Esophagus muscularis mucosa (tissue), 4 donors: ENCODE measurements at regions not wholly inside any gene's neighbourhood (a gene's known extent, or its start where the extent isn't known, plus 50 kb on each side); places are given as distances from the start of the nearest gene placed in this dataset.

Experiments used
- DNase-seq: peaks from one replicate; pipeline ENCODE4 v3.0.0-alpha.2; 2017; ENCODE audit errors: extremely low spot score
- H3K27ac ChIP-seq, 4 donors: fragments of 200-600 bp; sonication (generic); replicated peaks in 1 of 4; 1 replicate in 3 of 4; 2 replicates in 1 of 4; pipeline ENCODE4 v1.5.1; 2016 to 2019; ENCODE audit warnings: mild to moderate bottlenecking in 1 of 4
- H3K27me3 ChIP-seq, 4 donors: fragments of 200-600 bp; sonication (generic); one replicate each; pipeline versions ENCODE4 v1.5.1 to v1.6.0; 2016 to 2019
- H3K36me3 ChIP-seq, 4 donors: fragments of 200-600 bp; sonication (generic); one replicate each; pipeline ENCODE4 v1.5.1; 2016 to 2019
- H3K4me1 ChIP-seq, 4 donors: fragments of 200-600 bp; sonication (generic); one replicate each; pipeline ENCODE4 v1.5.1; 2016 to 2019
- H3K4me3 ChIP-seq, 4 donors: fragments of 200-600 bp; sonication (generic); 1 replicate in 2 of 4; 2 replicates in 2 of 4; pipeline ENCODE4 v1.5.1; 2016 to 2019; ENCODE audit warnings: mild to moderate bottlenecking in 4 of 4, moderate library complexity in 1 of 4
- H3K9me3 ChIP-seq, 4 donors: fragments of 200-600 bp; sonication (generic); 1 replicate in 3 of 4; 2 replicates in 1 of 4; pipeline ENCODE4 v1.5.1; 2016 to 2019
- EP300 ChIP-seq: sonication (generic); formaldehyde crosslinking; IDR thresholded peaks from one replicate; pipeline ENCODE4 v1.6.1; 2017; ENCODE audit warnings: antibody characterized with exemption
- POLR2A ChIP-seq: fragments of 450-650 bp; IDR thresholded peaks from one replicate; pipeline ENCODE4 v1.6.1; 2017; ENCODE audit warnings: antibody characterized with exemption, moderate library complexity, mild to moderate bottlenecking, low read depth
- POLR2AphosphoS5 ChIP-seq, 2 donors: sonication (generic); formaldehyde crosslinking; IDR thresholded peaks; one replicate each; pipeline ENCODE4 v1.6.1; 2017; ENCODE audit warnings: antibody characterized with exemption in 2 of 2
- WGBS: methylation state at CpG from one replicate; pipeline ENCODE4 v1.1.5; 2018; 5-methylcytosine and 5-hydroxymethylcytosine counted together
- intact Hi-C: fragments of 100-400 bp; cut with DNase I; formaldehyde crosslinking; loops from one replicate; pipeline ENCODE4 v1.15.1; 2023
- TF ChIP-seq, protein P1 (sequence below), 3 experiments: fragments of 200-600 bp in 2 of 3; fragments of 450-650 bp in 1 of 3; sonication (generic) in 2 of 3; IDR thresholded peaks; one replicate each; pipeline ENCODE4 v1.5.1; 2017 to 2019; ENCODE audit warnings: antibody characterized with exemption in 3 of 3, mild to moderate bottlenecking in 2 of 3, moderate library complexity in 1 of 3

DNA sequence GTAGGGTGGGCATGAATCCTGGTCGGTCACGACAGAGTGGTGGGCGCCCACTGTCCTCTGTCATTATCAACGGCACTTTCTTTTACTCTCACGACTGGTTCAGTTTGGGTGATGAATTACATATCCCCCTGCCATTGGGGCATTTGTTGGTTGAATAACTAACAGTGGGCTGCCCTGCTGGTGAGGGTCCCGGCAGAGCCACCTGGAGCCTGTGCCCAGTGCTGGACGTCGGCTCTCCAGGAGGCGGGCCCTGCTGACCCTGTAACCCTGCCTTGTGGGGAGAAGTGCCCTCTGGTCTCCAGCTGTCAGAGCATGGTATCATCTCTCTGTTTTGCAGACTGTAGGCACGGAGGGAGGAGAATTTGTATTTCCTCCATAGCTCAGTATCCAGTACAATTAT, 199.1 kb downstream of the GLRX3 start:
- no peak overlapping the region for H3K27ac ChIP-seq
- no peaks in the 10 kb centered on the region for H3K36me3 ChIP-seq
- intact Hi-C loops, result no loop called here
- H3K27me3 ChIP-seq, result no peaks in the 10 kb centered on the region
- TF ChIP-seq POLR2A (no peak), EP300 (no peak), POLR2AphosphoS5 (IDR thresholded peaks at IDR 0.05) (no peak)
- TF ChIP-seq, protein P1, sequence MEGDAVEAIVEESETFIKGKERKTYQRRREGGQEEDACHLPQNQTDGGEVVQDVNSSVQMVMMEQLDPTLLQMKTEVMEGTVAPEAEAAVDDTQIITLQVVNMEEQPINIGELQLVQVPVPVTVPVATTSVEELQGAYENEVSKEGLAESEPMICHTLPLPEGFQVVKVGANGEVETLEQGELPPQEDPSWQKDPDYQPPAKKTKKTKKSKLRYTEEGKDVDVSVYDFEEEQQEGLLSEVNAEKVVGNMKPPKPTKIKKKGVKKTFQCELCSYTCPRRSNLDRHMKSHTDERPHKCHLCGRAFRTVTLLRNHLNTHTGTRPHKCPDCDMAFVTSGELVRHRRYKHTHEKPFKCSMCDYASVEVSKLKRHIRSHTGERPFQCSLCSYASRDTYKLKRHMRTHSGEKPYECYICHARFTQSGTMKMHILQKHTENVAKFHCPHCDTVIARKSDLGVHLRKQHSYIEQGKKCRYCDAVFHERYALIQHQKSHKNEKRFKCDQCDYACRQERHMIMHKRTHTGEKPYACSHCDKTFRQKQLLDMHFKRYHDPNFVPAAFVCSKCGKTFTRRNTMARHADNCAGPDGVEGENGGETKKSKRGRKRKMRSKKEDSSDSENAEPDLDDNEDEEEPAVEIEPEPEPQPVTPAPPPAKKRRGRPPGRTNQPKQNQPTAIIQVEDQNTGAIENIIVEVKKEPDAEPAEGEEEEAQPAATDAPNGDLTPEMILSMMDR (IDR thresholded peaks at IDR 0.05), result no peak
- DNase-seq, result no peak
- H3K4me3 ChIP-seq, result no peak overlapping the region
- H3K4me1 ChIP-seq, result no peaks in the 10 kb centered on the region
- WGBS, result 87% methylated on average over 3 of the region's 10 CpGs
- peaks cover 0 to 5% (median 2%) of the 10 kb centered on the region in 4 donors for H3K9me3 ChIP-seq

DNA sequence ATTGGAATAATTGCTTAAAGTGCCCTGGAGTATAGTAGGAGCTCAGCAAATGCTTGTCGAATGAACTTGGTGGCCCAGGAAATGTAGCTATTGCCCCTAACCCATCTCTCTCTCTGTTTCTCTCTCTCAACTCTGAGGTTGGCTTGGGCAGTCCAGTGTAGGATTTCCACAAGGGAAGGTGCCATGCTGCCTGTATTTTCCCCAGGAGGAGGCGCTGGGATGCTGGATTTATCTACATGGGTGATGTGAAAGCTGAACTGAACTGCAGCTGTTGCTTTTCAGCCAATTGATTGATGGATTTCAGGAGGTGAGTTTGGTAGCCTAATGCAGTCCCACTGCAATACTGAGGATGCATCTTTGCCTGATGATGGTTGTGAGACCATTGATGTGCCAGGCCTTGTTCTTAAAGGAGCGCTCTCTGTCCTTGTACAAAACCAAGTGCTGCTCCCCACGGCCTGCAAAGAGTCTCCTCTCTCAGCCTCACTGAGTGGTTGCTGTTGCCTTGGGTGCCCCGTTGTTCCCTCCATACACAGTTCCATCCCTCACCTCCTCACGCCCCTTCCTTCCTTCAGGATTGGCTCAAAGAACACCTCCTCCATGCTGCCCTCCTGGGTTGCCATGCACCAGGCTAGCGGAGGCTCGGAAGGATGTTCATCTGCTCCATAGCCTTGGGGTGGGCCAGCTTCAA, 200.6 kb downstream of the GLRX3 start:
- Histone ChIP-seq H3K27me3 (no peaks in the 10 kb centered on the region), H3K27ac (no peak overlapping the region), H3K9me3 (peaks cover 0 to 3% (median 2%) of the 10 kb centered on the region in 4 donors), H3K4me3 (no peak overlapping the region), H3K36me3 (no peaks in the 10 kb centered on the region), H3K4me1 (no peaks in the 10 kb centered on the region)
- intact Hi-C loops, result no loop called here
- WGBS, result 64% methylated on average over 8 of the region's 8 CpGs
- DNase-seq, result no peak
- TF ChIP-seq, protein P1 (IDR thresholded peaks at IDR 0.05), result no peak

DNA sequence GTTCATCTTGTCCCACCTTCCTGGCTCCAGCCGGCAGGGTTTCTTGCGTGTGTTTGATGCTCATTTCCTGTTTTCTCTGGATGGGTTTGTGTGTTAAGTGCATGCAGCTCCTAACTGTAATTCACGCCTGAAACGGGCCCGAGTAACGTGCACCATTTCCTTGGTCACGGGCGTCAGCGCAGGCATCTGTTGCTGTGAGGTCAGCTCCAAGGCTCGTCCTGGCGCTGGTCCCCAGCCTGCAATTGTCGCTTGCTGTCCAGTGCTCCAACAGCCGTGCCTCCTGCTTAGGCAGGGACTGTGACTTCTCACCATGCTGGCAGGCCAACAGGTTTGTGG, 201.1 kb downstream of the GLRX3 start:
- intact Hi-C loops, result no loop called here
- no peak for DNase-seq

DNA sequence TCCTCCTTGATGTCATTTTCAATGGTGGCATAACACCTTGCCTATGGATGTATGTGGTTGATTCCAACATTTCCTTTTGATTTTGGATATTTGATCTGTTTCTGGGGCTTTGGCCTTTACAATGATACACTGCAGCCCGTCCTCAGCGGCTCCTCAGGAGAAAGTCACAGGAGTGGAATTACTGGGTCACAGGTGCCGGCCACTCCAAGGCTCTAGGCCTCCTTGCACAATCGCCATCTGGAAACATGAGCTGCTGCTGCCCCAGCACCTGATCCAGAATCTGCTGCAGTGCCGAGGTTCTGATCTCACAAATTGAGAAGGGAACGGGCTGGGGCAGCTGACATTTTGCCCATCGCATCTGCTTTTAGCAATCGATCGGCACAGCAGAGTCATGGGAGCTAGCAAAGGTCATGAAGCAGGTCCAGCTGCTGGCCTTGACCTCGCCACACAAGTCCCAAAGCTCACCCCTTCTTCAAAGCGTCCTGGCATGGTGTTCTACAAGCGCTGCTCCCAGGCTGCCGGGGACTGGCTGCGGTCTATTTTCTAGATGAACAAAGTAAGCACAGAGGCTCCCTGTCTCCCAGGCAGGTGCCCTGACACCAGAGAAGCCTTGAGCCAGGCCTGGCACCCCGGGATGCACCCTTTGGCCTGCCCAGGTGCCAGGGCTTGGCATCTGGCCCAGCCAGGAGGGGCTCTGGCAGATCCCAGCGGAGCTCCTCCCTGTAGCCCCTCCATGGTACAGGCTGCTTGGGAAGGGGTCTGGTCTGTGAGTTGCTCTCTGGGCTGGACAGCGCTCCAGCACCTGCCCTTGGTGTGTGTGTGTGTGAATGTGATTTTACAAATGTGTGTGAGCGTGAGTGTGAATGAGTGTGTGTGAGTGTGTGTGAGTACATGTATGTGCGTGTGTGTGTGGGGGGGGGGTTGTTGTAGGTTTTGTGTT, 201.8 kb downstream of the GLRX3 start:
- no peak for TF ChIP-seq EP300
- TF ChIP-seq, protein P1 (IDR thresholded peaks at IDR 0.05), result no peak
- H3K36me3 ChIP-seq, result no peaks in the 10 kb centered on the region
- no peak for DNase-seq
- H3K27me3 ChIP-seq, result no peaks in the 10 kb centered on the region
- H3K4me3 ChIP-seq, result no peak overlapping the region
- H3K4me1 ChIP-seq, result no peaks in the 10 kb centered on the region
- no peaks in the 10 kb centered on the region for H3K9me3 ChIP-seq
- no peak overlapping the region for H3K27ac ChIP-seq
- intact Hi-C loops, result no loop called here
- 87% methylated on average over 12 of the region's 19 CpGs for WGBS

More for the DNA sequence above, 201.1 kb downstream of the GLRX3 start:
- 80% methylated on average over 13 of the region's 13 CpGs for WGBS
- H3K9me3 ChIP-seq, result peaks cover 0 to 3% (median 0%) of the 10 kb centered on the region in 4 donors
- H3K27me3 ChIP-seq, result no peaks in the 10 kb centered on the region
- TF ChIP-seq, protein P1 (IDR thresholded peaks at IDR 0.05), result no peak
- no peak for TF ChIP-seq POLR2AphosphoS5 (IDR thresholded peaks at IDR 0.05)
- no peaks in the 10 kb centered on the region for H3K4me1 ChIP-seq
- H3K4me3 ChIP-seq, result no peak overlapping the region
- no peak overlapping the region for H3K27ac ChIP-seq
- H3K36me3 ChIP-seq, result no peaks in the 10 kb centered on the region
